OCI-LY7 (cell line): ENCODE measurements at regions not wholly inside any gene's neighbourhood (a gene's known extent, or its start where the extent isn't known, plus 50 kb on each side); places are given as distances from the start of the nearest gene placed in this dataset.

Experiments used
- BruUV-seq: library from RNA; stranded (reverse); fragments of 400-500 nt; replicated peaks from 2 replicates; lab custom pipeline; 2021; lab: Mats Ljungman, UMichigan
- CTCF ChIA-PET: fragments of 300-600 bp; sonication (Branson Sonifier 250); formaldehyde crosslinking; loops from one replicate; lab custom pipeline; 2022; ENCODE audit warnings: antibody characterized with exemption; ENCODE audit not compliant: unreplicated experiment; lab: Charles Lee
- POLR2A ChIA-PET: fragments of 300-600 bp; sonication (Branson Sonifier 250); formaldehyde crosslinking; loops from one replicate; lab custom pipeline; 2022; ENCODE audit warnings: antibody characterized with exemption; lab: Charles Lee
- DNase-seq: peaks from one replicate; pipeline ENCODE4 v3.0.0-alpha.2; 2015; ENCODE audit warnings: low spot score
- H2AFZ ChIP-seq: fragments of 200-600 bp; sonication (generic), shearing (Covaris generic); 2 replicates; pipeline ENCODE4 v1.6.1; 2014; ENCODE audit warnings: mild to moderate bottlenecking, antibody characterized with exemption, low read length, moderate library complexity
- H3K27ac ChIP-seq: fragments of 200-600 bp; sonication (generic); 2 replicates; pipeline ENCODE4 v1.5.1; 2014; ENCODE audit warnings: mixed run types, low read depth, mild to moderate bottlenecking, moderate library complexity, low read length, inconsistent platforms; ENCODE audit not compliant: poor library complexity, severe bottlenecking
- H3K36me3 ChIP-seq: fragments of 200-600 bp; sonication (generic); 2 replicates; pipeline ENCODE4 v1.6.1; 2014; ENCODE audit warnings: mild to moderate bottlenecking, antibody characterized with exemption, low read length, moderate library complexity, mixed read lengths; ENCODE audit not compliant: insufficient read depth
- H3K4me1 ChIP-seq: fragments of 200-600 bp; sonication (generic); 2 replicates; pipeline ENCODE4 v1.5.1; 2014; ENCODE audit warnings: mild to moderate bottlenecking, low read length; ENCODE audit not compliant: insufficient read depth, poor library complexity, severe bottlenecking
- H3K4me2 ChIP-seq: fragments of 200-600 bp; sonication (generic); 2 replicates; pipeline ENCODE4 v1.6.1; 2014; ENCODE audit warnings: mild to moderate bottlenecking, low read length
- H3K4me3 ChIP-seq: fragments of 200-600 bp; sonication (generic); 2 replicates; pipeline ENCODE4 v1.5.1; 2014; ENCODE audit warnings: mild to moderate bottlenecking, low read depth, low read length; ENCODE audit not compliant: poor library complexity, severe bottlenecking
- H3K79me2 ChIP-seq: fragments of 200-600 bp; sonication (generic); 2 replicates; pipeline ENCODE4 v1.6.1; 2016; ENCODE audit warnings: low read depth, mild to moderate bottlenecking, low read length, moderate library complexity, mixed read lengths; ENCODE audit not compliant: insufficient read depth
- H3K9me2 ChIP-seq: fragments of 200-600 bp; sonication (generic); 2 replicates; pipeline ENCODE4 v1.6.1; 2016; ENCODE audit warnings: mild to moderate bottlenecking, low read length, mixed read lengths; ENCODE audit not compliant: insufficient read depth
- H3K9me3 ChIP-seq: fragments of 200-600 bp; sonication (generic); 2 replicates; pipeline ENCODE4 v1.6.1; 2014; ENCODE audit warnings: mild to moderate bottlenecking, mixed run types, low read length, mixed read lengths
- H4K20me1 ChIP-seq: fragments of 200-600 bp; sonication (generic); 2 replicates; pipeline ENCODE4 v1.6.1; 2014; ENCODE audit warnings: mild to moderate bottlenecking, antibody characterized with exemption, low read length, moderate library complexity, mixed read lengths; ENCODE audit not compliant: insufficient read depth
- EZH2phosphoT487 ChIP-seq: fragments of 200-600 bp; sonication (generic); IDR thresholded peaks from 2 replicates; pipeline ENCODE4 v1.6.1; 2018; ENCODE audit warnings: low read depth, borderline replicate concordance, mild to moderate bottlenecking, mixed run types, antibody characterized with exemption, low read length, moderate library complexity, mixed read lengths
- intact Hi-C: fragments of 100-400 bp; cut with micrococcal nuclease; formaldehyde crosslinking; loops from one replicate; pipeline ENCODE4 v1.10.0; 2022; ENCODE audit not compliant: unreplicated experiment
- TF ChIP-seq, protein P1 (sequence below): fragments of 200-600 bp; sonication (generic); conservative IDR thresholded peaks from 2 replicates; pipeline ENCODE4 v1.5.1; 2014; ENCODE audit warnings: mild to moderate bottlenecking, antibody characterized with exemption, low read length, moderate library complexity, mixed read lengths

DNA sequence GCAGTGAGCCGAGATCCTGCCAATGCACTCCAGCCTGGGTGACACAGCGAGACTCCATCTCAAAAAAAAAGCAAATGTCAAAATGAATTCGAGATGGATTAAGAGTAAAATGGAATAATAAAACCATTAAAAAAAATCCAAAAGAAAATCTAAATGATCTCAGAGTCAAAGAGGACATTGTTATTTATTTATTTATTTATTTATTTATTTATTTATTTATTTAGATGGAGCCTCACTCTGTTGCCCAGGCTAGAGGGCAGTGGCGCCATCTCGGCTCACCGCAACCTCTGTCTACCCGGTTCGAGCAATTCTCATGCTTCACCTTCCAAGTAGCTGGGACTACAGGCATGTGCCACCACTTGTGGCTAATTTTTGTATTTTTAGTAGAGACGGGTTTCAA, 349.2 kb downstream of the ANKRD30A start:
- POLR2A ChIA-PET, result interaction anchor here (0.7 kb wide), 1 partner anchor 69 kb away, joined by 4 read pairs; no protein-coding TSS in a partner anchor
- no peak for DNase-seq
- Histone ChIP-seq H3K79me2 (no peaks in the 10 kb centered on the region), H4K20me1 (no peaks in the 10 kb centered on the region), H3K4me1 (no peaks in the 10 kb centered on the region), H3K4me3 (no peak overlapping the region), H3K9me2 (no peaks in the 10 kb centered on the region), H3K9me3 (no peaks in the 10 kb centered on the region), H3K4me2 (no peak overlapping the region), H2AFZ (no peak overlapping the region), H3K36me3 (no peaks in the 10 kb centered on the region), H3K27ac (no peak overlapping the region)
- CTCF ChIA-PET, result no interaction called here
- intact Hi-C loops, result no loop called here
- TF ChIP-seq EZH2phosphoT487, result no peak
- TF ChIP-seq, protein P1, sequence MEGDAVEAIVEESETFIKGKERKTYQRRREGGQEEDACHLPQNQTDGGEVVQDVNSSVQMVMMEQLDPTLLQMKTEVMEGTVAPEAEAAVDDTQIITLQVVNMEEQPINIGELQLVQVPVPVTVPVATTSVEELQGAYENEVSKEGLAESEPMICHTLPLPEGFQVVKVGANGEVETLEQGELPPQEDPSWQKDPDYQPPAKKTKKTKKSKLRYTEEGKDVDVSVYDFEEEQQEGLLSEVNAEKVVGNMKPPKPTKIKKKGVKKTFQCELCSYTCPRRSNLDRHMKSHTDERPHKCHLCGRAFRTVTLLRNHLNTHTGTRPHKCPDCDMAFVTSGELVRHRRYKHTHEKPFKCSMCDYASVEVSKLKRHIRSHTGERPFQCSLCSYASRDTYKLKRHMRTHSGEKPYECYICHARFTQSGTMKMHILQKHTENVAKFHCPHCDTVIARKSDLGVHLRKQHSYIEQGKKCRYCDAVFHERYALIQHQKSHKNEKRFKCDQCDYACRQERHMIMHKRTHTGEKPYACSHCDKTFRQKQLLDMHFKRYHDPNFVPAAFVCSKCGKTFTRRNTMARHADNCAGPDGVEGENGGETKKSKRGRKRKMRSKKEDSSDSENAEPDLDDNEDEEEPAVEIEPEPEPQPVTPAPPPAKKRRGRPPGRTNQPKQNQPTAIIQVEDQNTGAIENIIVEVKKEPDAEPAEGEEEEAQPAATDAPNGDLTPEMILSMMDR, result no peak
- BruUV-seq, result no TSS peak

DNA sequence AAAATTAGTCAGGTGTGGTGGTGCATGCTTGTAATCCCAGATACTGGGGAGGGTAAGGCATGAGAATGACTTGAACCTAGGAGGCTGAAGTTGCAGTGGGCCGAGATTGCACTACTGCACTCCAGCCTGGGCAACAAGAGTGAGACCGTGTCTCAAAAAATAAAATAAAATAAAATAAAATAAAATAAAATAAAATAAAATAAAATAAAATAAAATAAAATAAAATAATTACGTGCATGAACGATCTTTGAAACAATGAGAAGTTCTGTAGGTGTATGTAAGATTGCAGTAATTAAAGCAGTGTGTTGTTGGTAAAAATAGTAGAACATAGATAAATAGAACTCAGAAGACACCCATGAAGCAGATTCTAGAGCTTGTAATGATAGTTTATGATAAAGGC, 348.5 kb downstream of the ANKRD30A start:
- Histone ChIP-seq H3K79me2 (no peaks in the 10 kb centered on the region), H3K4me1 (no peaks in the 10 kb centered on the region), H3K36me3 (no peaks in the 10 kb centered on the region), H3K9me2 (no peaks in the 10 kb centered on the region), H3K4me2 (no peak overlapping the region), H2AFZ (no peak overlapping the region), H3K4me3 (no peak overlapping the region), H4K20me1 (no peaks in the 10 kb centered on the region), H3K9me3 (no peaks in the 10 kb centered on the region), H3K27ac (no peak overlapping the region)
- ChIA-PET POLR2A (interaction anchor here (0.7 kb wide), 1 partner anchor 70 kb away, joined by 4 read pairs; no protein-coding TSS in a partner anchor), CTCF (no interaction called here)
- intact Hi-C loops, result no loop called here
- TF ChIP-seq EZH2phosphoT487, result no peak
- TF ChIP-seq, protein P1, result no peak
- no TSS peak for BruUV-seq
- DNase-seq, result no peak

DNA sequence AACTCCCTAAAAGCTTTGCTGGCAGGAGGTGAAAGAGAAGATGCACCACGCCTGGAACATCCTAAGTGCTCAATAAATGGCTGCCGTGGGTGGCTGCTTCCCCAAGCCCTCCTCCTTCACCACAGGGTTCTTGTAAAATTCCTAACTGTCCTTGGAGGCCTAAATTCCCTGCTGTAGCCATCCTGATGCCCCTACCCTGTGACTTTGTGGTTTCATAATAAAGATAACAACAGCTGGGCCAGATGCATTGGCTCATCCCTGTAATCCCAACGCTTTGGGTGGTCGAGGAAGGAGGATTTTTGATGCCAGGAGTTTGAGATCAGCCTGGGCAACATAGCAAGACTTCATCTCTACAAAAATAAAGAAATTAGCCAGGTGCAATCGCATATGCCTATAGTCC, 341.8 kb downstream of the ANKRD30A start:
- DNase-seq, result no peak
- Histone ChIP-seq H3K79me2 (no peaks in the 10 kb centered on the region), H2AFZ (no peak overlapping the region), H4K20me1 (no peaks in the 10 kb centered on the region), H3K4me2 (no peak overlapping the region), H3K4me1 (no peaks in the 10 kb centered on the region), H3K9me2 (no peaks in the 10 kb centered on the region), H3K4me3 (no peak overlapping the region), H3K36me3 (no peaks in the 10 kb centered on the region), H3K27ac (no peak overlapping the region), H3K9me3 (no peaks in the 10 kb centered on the region)
- TF ChIP-seq, protein P1, result no peak
- TF ChIP-seq EZH2phosphoT487, result no peak
- ChIA-PET POLR2A (no interaction called here), CTCF (no interaction called here)
- BruUV-seq, result no TSS peak
- intact Hi-C loops, result no loop called here
